CD14-positive monocyte (primary cell): ENCODE measurements at regions not wholly inside any gene's neighbourhood (a gene's known extent, or its start where the extent isn't known, plus 50 kb on each side); places are given as distances from the start of the nearest gene placed in this dataset.

Source experiments
- DNase-seq, 3 donors: peaks; one replicate each; pipeline ENCODE4 v3.0.0-alpha.2; 2011 to 2022
- H2AFZ ChIP-seq: 2 replicates; pipeline ENCODE4 v1.6.0; 2012; ENCODE audit warnings: mild to moderate bottlenecking, low read depth, low read length, inconsistent platforms; ENCODE audit not compliant: insufficient read depth, poor library complexity, severe bottlenecking
- H3K27ac ChIP-seq, 2 donors: 1 replicate in 1 of 2; 2 replicates in 1 of 2; pipeline ENCODE4 v1.5.1; 2012 to 2013; ENCODE audit warnings: low read length in 2 of 2, control low read depth in 1 of 2, inconsistent platforms in 1 of 2, low read depth in 1 of 2, mild to moderate bottlenecking in 1 of 2
- H3K27me3 ChIP-seq, 2 donors: one replicate each; pipeline versions ENCODE4 v1.6.0 to v1.6.1; 2011 to 2013; ENCODE audit warnings: low read length in 2 of 2; ENCODE audit not compliant: control insufficient read depth in 2 of 2, insufficient read depth in 2 of 2
- H3K36me3 ChIP-seq, 2 donors: replicated peaks in 1 of 2; 1 replicate in 1 of 2; 2 replicates in 1 of 2; pipeline versions ENCODE4 v1.5.1 to v1.6.1; 2012 to 2013; ENCODE audit warnings: low read length in 2 of 2, control low read depth in 1 of 2, inconsistent platforms in 1 of 2, mild to moderate bottlenecking in 1 of 2; ENCODE audit not compliant: insufficient read depth in 2 of 2, control insufficient read depth in 1 of 2
- H3K4me1 ChIP-seq, 2 donors: 1 replicate in 1 of 2; 2 replicates in 1 of 2; pipeline versions ENCODE4 v1.5.1 to v1.6.1; 2012 to 2013; ENCODE audit warnings: low read length in 2 of 2, control low read depth in 1 of 2, inconsistent platforms in 1 of 2, mild to moderate bottlenecking in 1 of 2, moderate library complexity in 1 of 2; ENCODE audit not compliant: insufficient read depth in 2 of 2, control insufficient read depth in 1 of 2
- H3K4me2 ChIP-seq: replicated peaks from 2 replicates; pipeline ENCODE3; 2012; ENCODE audit warnings: low read length, moderate library complexity, mild to moderate bottlenecking; ENCODE audit not compliant: poor library complexity, severe bottlenecking; ENCODE audit errors: extremely low read depth
- H3K4me3 ChIP-seq, 3 experiments: fragments of 200-600 bp in 1 of 3; sonication (generic) in 1 of 3; replicated peaks in 1 of 3; 1 replicate in 2 of 3; 2 replicates in 1 of 3; pipeline ENCODE4 v1.5.1; 2011 to 2013; ENCODE audit warnings: low read length in 3 of 3, mild to moderate bottlenecking in 3 of 3, control low read depth in 2 of 3, low read depth in 2 of 3, inconsistent platforms in 1 of 3, moderate library complexity in 1 of 3
- H3K79me2 ChIP-seq: 2 replicates; pipeline ENCODE4 v1.6.0; 2012; ENCODE audit warnings: mild to moderate bottlenecking, control low read depth, inconsistent platforms, low read length, moderate library complexity; ENCODE audit not compliant: insufficient read depth
- H3K9ac ChIP-seq: 2 replicates; pipeline ENCODE4 v1.6.0; 2017; ENCODE audit warnings: low read length, mild to moderate bottlenecking; ENCODE audit not compliant: insufficient read depth, poor library complexity, severe bottlenecking
- H3K9me3 ChIP-seq, 2 donors: replicated peaks in 1 of 2; 1 replicate in 1 of 2; 2 replicates in 1 of 2; pipeline versions ENCODE4 v1.5.1 to v1.6.1; 2012 to 2013; ENCODE audit warnings: low read length in 2 of 2, control low read depth in 1 of 2; ENCODE audit not compliant: control insufficient read depth in 1 of 2, insufficient read depth in 1 of 2
- H4K20me1 ChIP-seq: 2 replicates; pipeline ENCODE4 v1.6.0; 2012; ENCODE audit warnings: mild to moderate bottlenecking, low read length, control low read depth, moderate library complexity; ENCODE audit not compliant: insufficient read depth
- H3K27ac Mint-ChIP-seq, 7 donors: one replicate each; pipeline ENCODE4 v1.8.0; 2020; ENCODE audit warnings: mild to moderate bottlenecking in 7 of 7, mixed read lengths in 7 of 7, moderate library complexity in 6 of 7, inconsistent platforms in 2 of 7
- H3K27me3 Mint-ChIP-seq, 3 donors: one replicate each; pipeline ENCODE4 v1.8.0; 2021 to 2022; ENCODE audit warnings: low read depth in 3 of 3, mild to moderate bottlenecking in 3 of 3, mixed read lengths in 3 of 3, moderate library complexity in 3 of 3, inconsistent platforms in 1 of 3
- H3K36me3 Mint-ChIP-seq, 2 donors: one replicate each; pipeline ENCODE4 v1.8.0; 2020; ENCODE audit warnings: mixed read lengths in 2 of 2, inconsistent platforms in 1 of 2, mild to moderate bottlenecking in 1 of 2
- H3K4me1 Mint-ChIP-seq: one replicate; pipeline ENCODE4 v1.8.0; 2020; ENCODE audit warnings: mild to moderate bottlenecking, mixed read lengths
- H3K4me3 Mint-ChIP-seq, 2 donors: one replicate each; pipeline ENCODE4 v1.8.0; 2020; ENCODE audit warnings: mild to moderate bottlenecking in 2 of 2, mixed read lengths in 2 of 2, moderate library complexity in 1 of 2
- H3K9me3 Mint-ChIP-seq, 7 donors: one replicate each; pipeline ENCODE4 v1.8.0; 2020 to 2022; ENCODE audit warnings: mixed read lengths in 7 of 7, mild to moderate bottlenecking in 6 of 7, moderate library complexity in 6 of 7, inconsistent platforms in 2 of 7
- WGBS: methylation state at CpG from one replicate; pipeline ENCODE4 v1.1.5; 2013; ENCODE audit warnings: missing lambda C conversion rate; ENCODE audit not compliant: insufficient coverage; 5-methylcytosine and 5-hydroxymethylcytosine counted together
- intact Hi-C, 2 donors: fragments of 100-400 bp; cut with micrococcal nuclease; formaldehyde crosslinking; loops; one replicate each; pipeline versions ENCODE4 v1.15.0 to v1.15.1; 2023
- TF ChIP-seq, protein P1 (sequence below): fragments of 200-600 bp; IDR thresholded peaks from one replicate; pipeline ENCODE4 v1.8.0; 2022; ENCODE audit warnings: antibody characterized with exemption, mild to moderate bottlenecking

- Histone ChIP-seq H3K4me3 (no peak overlapping the region), H2AFZ (no peak overlapping the region), H3K4me1 (no peaks in the 10 kb centered on the region), H3K79me2 (no peaks in the 10 kb centered on the region), H3K9ac (no peak overlapping the region), H3K9me3 (peaks cover 10 to 30% of the 10 kb centered on the region in 2 donors), H3K36me3 (no peaks in the 10 kb centered on the region), H3K27me3 (no peaks in the 10 kb centered on the region), H4K20me1 (no peaks in the 10 kb centered on the region), H3K4me2 (no peak overlapping the region), H3K27ac (no peak overlapping the region)
- Mint-ChIP-seq H3K4me1 (no peaks in the 10 kb centered on the region), H3K36me3 (no peaks in the 10 kb centered on the region), H3K27me3 (peaks cover 0 to 1% (median 0%) of the 10 kb centered on the region in 3 donors), H3K9me3 (peaks cover 6 to 26% (median 13%) of the 10 kb centered on the region in 7 donors), H3K27ac (no peak overlapping the region), H3K4me3 (no peak overlapping the region)
- intact Hi-C loops, result no loop called here
- no peak for DNase-seq
- TF ChIP-seq, protein P1, sequence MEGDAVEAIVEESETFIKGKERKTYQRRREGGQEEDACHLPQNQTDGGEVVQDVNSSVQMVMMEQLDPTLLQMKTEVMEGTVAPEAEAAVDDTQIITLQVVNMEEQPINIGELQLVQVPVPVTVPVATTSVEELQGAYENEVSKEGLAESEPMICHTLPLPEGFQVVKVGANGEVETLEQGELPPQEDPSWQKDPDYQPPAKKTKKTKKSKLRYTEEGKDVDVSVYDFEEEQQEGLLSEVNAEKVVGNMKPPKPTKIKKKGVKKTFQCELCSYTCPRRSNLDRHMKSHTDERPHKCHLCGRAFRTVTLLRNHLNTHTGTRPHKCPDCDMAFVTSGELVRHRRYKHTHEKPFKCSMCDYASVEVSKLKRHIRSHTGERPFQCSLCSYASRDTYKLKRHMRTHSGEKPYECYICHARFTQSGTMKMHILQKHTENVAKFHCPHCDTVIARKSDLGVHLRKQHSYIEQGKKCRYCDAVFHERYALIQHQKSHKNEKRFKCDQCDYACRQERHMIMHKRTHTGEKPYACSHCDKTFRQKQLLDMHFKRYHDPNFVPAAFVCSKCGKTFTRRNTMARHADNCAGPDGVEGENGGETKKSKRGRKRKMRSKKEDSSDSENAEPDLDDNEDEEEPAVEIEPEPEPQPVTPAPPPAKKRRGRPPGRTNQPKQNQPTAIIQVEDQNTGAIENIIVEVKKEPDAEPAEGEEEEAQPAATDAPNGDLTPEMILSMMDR, result no peak
- whole genome bisulfite sequencing, result no CpG with 5 or more reads among the region's 3 CpGs
These were observed 387.1 kb downstream of the SMOC2 start for GRCh38 chr6:168828035-168828434.

DNA sequence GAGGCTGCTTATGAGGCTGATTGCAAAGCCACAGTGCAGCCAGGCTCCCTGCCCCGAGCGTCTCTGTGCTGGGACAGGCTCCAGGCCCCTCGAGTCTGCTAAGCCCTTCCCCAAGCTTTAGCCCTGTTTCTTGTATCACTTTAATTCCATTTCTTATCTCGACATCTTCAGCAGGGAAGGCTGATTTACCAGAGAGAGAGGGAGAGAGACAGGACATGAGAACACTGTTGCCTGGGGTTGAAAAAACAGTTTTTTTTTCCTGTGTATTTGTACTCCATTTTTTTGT is 386.5 kb downstream of the SMOC2 start:
- peaks cover 0 to 1% (median 0%) of the 10 kb centered on the region in 3 donors for H3K27me3 Mint-ChIP-seq
- H3K4me3 ChIP-seq, result no peak overlapping the region
- no peak overlapping the region for H3K9ac ChIP-seq
- no peak overlapping the region for H3K4me2 ChIP-seq
- no peak for DNase-seq
- H3K4me3 Mint-ChIP-seq, result no peak overlapping the region
- H2AFZ ChIP-seq, result no peak overlapping the region
- no peak overlapping the region for H3K27ac Mint-ChIP-seq
- WGBS, result 100% methylated on average over 2 of the region's 4 CpGs
- H3K9me3 ChIP-seq, result peaks cover 11 to 30% of the 10 kb centered on the region in 2 donors
- H3K36me3 ChIP-seq, result no peaks in the 10 kb centered on the region
- no peaks in the 10 kb centered on the region for H4K20me1 ChIP-seq
- intact Hi-C loops, result no loop called here
- no peaks in the 10 kb centered on the region for H3K79me2 ChIP-seq
- H3K4me1 Mint-ChIP-seq, result no peaks in the 10 kb centered on the region
- H3K9me3 Mint-ChIP-seq, result peaks cover 6 to 28% (median 13%) of the 10 kb centered on the region in 7 donors
- no peaks in the 10 kb centered on the region for H3K36me3 Mint-ChIP-seq
- H3K4me1 ChIP-seq, result no peaks in the 10 kb centered on the region
- no peak overlapping the region for H3K27ac ChIP-seq
- TF ChIP-seq, protein P1, result no peak
- no peaks in the 10 kb centered on the region for H3K27me3 ChIP-seq
